Mesodermal cell (in vitro differentiated cells): ENCODE measurements at regions not wholly inside any gene's neighbourhood (a gene's known extent, or its start where the extent isn't known, plus 50 kb on each side); places are given as distances from the start of the nearest gene placed in this dataset.
A peak's percentile ranks its signal among the peaks of the same experiment; 100 is the strongest.
"Not testable (repeated sequence)": the region's sequence is repeated elsewhere in the genome, so short reads cannot be mapped to it uniquely, and the experiment has no call there.

Source experiments
- H3K27ac ChIP-seq: 2 replicates; pipeline ENCODE4 v1.7.0; 2013; ENCODE audit warnings: mild to moderate bottlenecking, low read depth, low read length, moderate library complexity; ENCODE audit not compliant: severe bottlenecking
- H3K36me3 ChIP-seq: 2 replicates; pipeline ENCODE4 v1.7.1; 2013; ENCODE audit warnings: mild to moderate bottlenecking, low read length, moderate library complexity; ENCODE audit not compliant: control insufficient read depth, insufficient read depth
- H3K4me1 ChIP-seq: one replicate; pipeline ENCODE4 v1.7.1; 2013; ENCODE audit warnings: mild to moderate bottlenecking, low read length; ENCODE audit not compliant: insufficient read depth, control insufficient read depth, poor library complexity, severe bottlenecking
- H3K4me3 ChIP-seq: 2 replicates; pipeline ENCODE4 v1.7.0; 2013; ENCODE audit warnings: low read length, control low read depth, mild to moderate bottlenecking; ENCODE audit not compliant: insufficient read depth, poor library complexity, severe bottlenecking; ENCODE audit errors: extremely low read depth
- H3K9me3 ChIP-seq: 2 replicates; pipeline ENCODE4 v1.7.1; 2013; ENCODE audit warnings: mild to moderate bottlenecking, low read length, moderate library complexity; ENCODE audit not compliant: control insufficient read depth
- WGBS, 2 experiments: methylation state at CpG; one replicate each; pipeline ENCODE4 v1.1.5; 2013; ENCODE audit warnings: missing lambda C conversion rate in 2 of 2; ENCODE audit not compliant: insufficient coverage in 2 of 2; 5-methylcytosine and 5-hydroxymethylcytosine counted together

- no peaks in the 10 kb centered on the region for H3K36me3 ChIP-seq
- H3K27ac ChIP-seq = peak overlapping the region; percentile 77
- H3K4me1 ChIP-seq = no peaks in the 10 kb centered on the region
- H3K9me3 ChIP-seq = no peaks in the 10 kb centered on the region
- 51 to 73% methylated on average over 28 to 33 of the region's 61 CpGs for WGBS, 2 experiments
- H3K4me3 ChIP-seq = peak overlapping the region; percentile 42
Measured at GRCh38 chr3:80770106-80771074, 991.1 kb downstream of the GBE1 start.

GRCh38 chr3:80769683-80770082 is 991.8 kb downstream of the GBE1 start:
- WGBS, 2 experiments = 56% methylated on average over 10 of the region's 12 CpGs
- no peaks in the 10 kb centered on the region for H3K9me3 ChIP-seq
- no peaks in the 10 kb centered on the region for H3K36me3 ChIP-seq
- no peak overlapping the region for H3K27ac ChIP-seq
- H3K4me1 ChIP-seq = no peaks in the 10 kb centered on the region
- H3K4me3 ChIP-seq = peak overlapping the region; percentile 42

- H3K4me3 ChIP-seq = peak overlapping the region; percentile 23
- H3K36me3 ChIP-seq = no peaks in the 10 kb centered on the region
- 31% methylated on average over 2 of the region's 4 CpGs; no CpG with 5 or more reads in 1 of the 2 experiments for WGBS, 2 experiments
- no peak overlapping the region for H3K27ac ChIP-seq
- no peaks in the 10 kb centered on the region for H3K9me3 ChIP-seq
- H3K4me1 ChIP-seq = no peaks in the 10 kb centered on the region
Measured at GRCh38 chr3:80767604-80768003, 993.8 kb downstream of the GBE1 start.

- no peak overlapping the region for H3K4me3 ChIP-seq
- WGBS, 2 experiments = 88 to 90% methylated on average over 4 of the region's 8 CpGs
- H3K36me3 ChIP-seq = no peaks in the 10 kb centered on the region
- H3K9me3 ChIP-seq = no peaks in the 10 kb centered on the region
- no peak overlapping the region for H3K27ac ChIP-seq
- no peaks in the 10 kb centered on the region for H3K4me1 ChIP-seq
Measured at GRCh38 chr3:80754969-80755368, 987.2 kb upstream of the ROBO1 start.

GRCh38 chr3:80753021-80753420 is 985.2 kb upstream of the ROBO1 start:
- no peaks in the 10 kb centered on the region for H3K36me3 ChIP-seq
- no peak overlapping the region for H3K4me3 ChIP-seq
- H3K4me1 ChIP-seq = no peaks in the 10 kb centered on the region
- H3K27ac ChIP-seq = no peak overlapping the region
- no peaks in the 10 kb centered on the region for H3K9me3 ChIP-seq
- WGBS, 2 experiments = 61 to 90% methylated on average over 2 to 3 of the region's 4 CpGs

- no peaks in the 10 kb centered on the region for H3K4me1 ChIP-seq
- no peaks in the 10 kb centered on the region for H3K9me3 ChIP-seq
- 86 to 98% methylated on average over 4 of the region's 4 CpGs for WGBS, 2 experiments
- H3K36me3 ChIP-seq = no peaks in the 10 kb centered on the region
- no peak overlapping the region for H3K27ac ChIP-seq
- H3K4me3 ChIP-seq = no peak overlapping the region
Measured at GRCh38 chr3:80750637-80751036, 982.8 kb upstream of the ROBO1 start.

- Histone ChIP-seq H3K4me3 (no peak overlapping the region), H3K9me3 (no peaks in the 10 kb centered on the region), H3K36me3 (no peaks in the 10 kb centered on the region), H3K4me1 (peaks cover 12% of the 10 kb centered on the region), H3K27ac (peak overlapping the region; percentile 90)
- WGBS, 2 experiments = 92% methylated on average over 2 of the region's 2 CpGs; no CpG with 5 or more reads in 1 of the 2 experiments
Measured at GRCh38 chr3:80734920-80735319, 967.1 kb upstream of the ROBO1 start.

- no CpG with 5 or more reads among the region's 1 CpG for WGBS, 2 experiments
- no peaks in the 10 kb centered on the region for H3K36me3 ChIP-seq
- H3K4me1 ChIP-seq = peaks cover 12% of the 10 kb centered on the region
- H3K9me3 ChIP-seq = no peaks in the 10 kb centered on the region
- peak overlapping the region; percentile 90 for H3K27ac ChIP-seq
- H3K4me3 ChIP-seq = no peak overlapping the region
Measured at GRCh38 chr3:80734483-80734882, 966.7 kb upstream of the ROBO1 start.

- Histone ChIP-seq H3K4me3 (no peak overlapping the region), H3K36me3 (no peaks in the 10 kb centered on the region), H3K9me3 (no peaks in the 10 kb centered on the region), H3K4me1 (peaks cover 12% of the 10 kb centered on the region), H3K27ac (peak overlapping the region; percentile 90)
- 70 to 77% methylated on average over 3 to 5 of the region's 5 CpGs for WGBS, 2 experiments
Measured at GRCh38 chr3:80733522-80734176, 965.9 kb upstream of the ROBO1 start.

- WGBS, 2 experiments = 80% methylated on average over 1 of the region's 3 CpGs; no CpG with 5 or more reads in 1 of the 2 experiments
- not testable (repeated sequence) for H3K27ac ChIP-seq, H3K4me3 ChIP-seq, H3K4me1 ChIP-seq, H3K36me3 ChIP-seq, H3K9me3 ChIP-seq
Measured at GRCh38 chr3:80727561-80727960, 959.8 kb upstream of the ROBO1 start.
